Memory B cell (primary cell): ENCODE measurements at regions not wholly inside any gene's neighbourhood (a gene's known extent, or its start where the extent isn't known, plus 50 kb on each side); places are given as distances from the start of the nearest gene placed in this dataset.

Source experiments
- ATAC-seq: fragments of 150-1000 bp; cut with Tn5 transposase; 2 replicates; pipeline ENCODE4 v1.10.0; 2021; ENCODE audit warnings: low read depth, mild to moderate bottlenecking, moderate library complexity
- DNase-seq, 2 donors: peaks; one replicate each; pipeline ENCODE4 v3.0.0; 2022; ENCODE audit warnings: low spot score in 2 of 2
- H3K27ac Mint-ChIP-seq: one replicate; pipeline ENCODE4 v1.8.0; 2022; ENCODE audit warnings: mild to moderate bottlenecking, moderate library complexity, mixed read lengths
- H3K27me3 Mint-ChIP-seq: one replicate; pipeline ENCODE4 v1.8.0; 2022; ENCODE audit warnings: mixed read lengths
- H3K36me3 Mint-ChIP-seq: one replicate; pipeline ENCODE4 v1.8.0; 2022; ENCODE audit warnings: mild to moderate bottlenecking, mixed read lengths
- H3K4me1 Mint-ChIP-seq: one replicate; pipeline ENCODE4 v1.8.0; 2022; ENCODE audit warnings: mixed read lengths
- H3K4me3 Mint-ChIP-seq: one replicate; pipeline ENCODE4 v1.8.0; 2022; ENCODE audit warnings: mild to moderate bottlenecking, moderate library complexity, mixed read lengths
- H3K9me3 Mint-ChIP-seq: one replicate; pipeline ENCODE4 v1.8.0; 2022; ENCODE audit warnings: mixed read lengths

- DNase-seq, result no peak
- H3K9me3 Mint-ChIP-seq, result peaks cover 7% of the 10 kb centered on the region
- no peaks in the 10 kb centered on the region for H3K4me1 Mint-ChIP-seq
- no peak overlapping the region for H3K27ac Mint-ChIP-seq
- no peak overlapping the region for H3K4me3 Mint-ChIP-seq
- H3K36me3 Mint-ChIP-seq, result no peaks in the 10 kb centered on the region
- H3K27me3 Mint-ChIP-seq, result peaks cover 2% of the 10 kb centered on the region
- ATAC-seq, result no peak
Measured at GRCh38 chr20:21653628-21654027, 51.8 kb upstream of the PAX1 start.

DNA sequence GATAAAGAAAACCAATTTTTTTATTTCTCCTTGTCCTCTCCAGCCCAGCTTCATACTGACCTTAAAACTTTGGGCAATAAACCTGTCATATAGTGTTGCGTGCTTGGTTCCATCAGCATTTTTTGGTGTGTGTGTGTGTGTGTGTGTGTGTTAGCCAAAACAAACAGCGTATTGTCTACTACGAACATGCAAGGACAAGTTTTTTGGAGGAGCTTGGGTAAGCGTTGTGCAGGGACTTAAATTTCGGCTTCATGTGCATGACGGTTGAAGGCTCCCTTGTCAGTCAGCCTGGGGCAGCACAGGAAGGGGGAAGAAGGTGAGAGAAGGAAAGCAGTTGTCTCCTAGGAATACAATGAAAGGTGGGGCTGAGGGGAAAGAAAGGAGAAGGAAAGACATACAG is 62.0 kb upstream of the PAX1 start:
- Mint-ChIP-seq H3K4me1 (no peaks in the 10 kb centered on the region), H3K27ac (no peak overlapping the region), H3K36me3 (no peaks in the 10 kb centered on the region), H3K4me3 (no peak overlapping the region), H3K27me3 (peaks cover 1% of the 10 kb centered on the region), H3K9me3 (peaks cover 7% of the 10 kb centered on the region)
- ATAC-seq (no peak), DNase-seq (no peak)

DNA sequence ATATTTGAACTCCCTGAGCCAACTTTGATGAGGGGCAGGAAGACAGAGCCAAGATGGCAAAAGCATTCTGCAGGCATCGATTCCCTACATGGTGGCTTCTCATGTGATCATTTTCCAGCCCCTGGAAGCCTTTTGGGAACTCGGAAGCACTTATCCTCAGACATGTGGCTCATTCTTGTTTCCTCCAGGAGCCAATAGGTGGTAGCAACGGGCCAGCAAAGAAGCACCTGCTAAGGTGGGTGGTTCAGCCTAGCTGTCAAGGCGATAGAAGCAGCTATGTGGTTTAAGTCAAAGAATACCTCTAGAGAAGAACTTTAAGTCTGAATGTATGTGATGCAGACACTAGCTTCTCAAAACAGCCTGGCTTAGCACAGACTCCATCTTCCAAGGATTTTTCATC is 64.9 kb upstream of the PAX1 start:
- Mint-ChIP-seq H3K27ac (no peak overlapping the region), H3K4me3 (no peak overlapping the region), H3K36me3 (no peaks in the 10 kb centered on the region), H3K9me3 (peaks cover 13% of the 10 kb centered on the region), H3K4me1 (no peaks in the 10 kb centered on the region), H3K27me3 (peaks cover 1% of the 10 kb centered on the region)
- DNase-seq (no peak), ATAC-seq (no peak)

GRCh38 chr20:21633829-21634228 is 71.6 kb upstream of the PAX1 start:
- DNase-seq, result no peak
- Mint-ChIP-seq H3K27me3 (peaks cover 4% of the 10 kb centered on the region), H3K27ac (no peak overlapping the region), H3K36me3 (no peaks in the 10 kb centered on the region), H3K4me3 (no peak overlapping the region), H3K9me3 (peaks cover 7% of the 10 kb centered on the region), H3K4me1 (no peaks in the 10 kb centered on the region)
- ATAC-seq, result no peak

DNA sequence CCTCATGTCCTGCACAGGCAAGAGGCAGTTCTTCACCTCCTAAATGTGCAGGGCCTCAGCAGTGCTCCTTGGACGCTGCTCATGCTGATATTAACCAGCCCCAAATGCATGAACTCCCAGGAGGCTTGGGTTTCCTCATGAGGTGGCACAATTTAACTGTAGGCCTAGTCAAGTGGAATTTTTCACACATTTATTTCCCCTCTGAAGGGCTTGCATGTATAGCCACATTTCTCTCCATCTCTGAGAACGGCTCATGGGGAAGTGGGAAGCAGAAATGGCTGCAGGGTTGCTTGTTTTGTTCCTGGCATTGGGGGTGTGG is 72.8 kb upstream of the PAX1 start:
- Mint-ChIP-seq H3K9me3 (peaks cover 2% of the 10 kb centered on the region), H3K4me1 (no peaks in the 10 kb centered on the region), H3K36me3 (no peaks in the 10 kb centered on the region), H3K27me3 (peaks cover 7% of the 10 kb centered on the region), H3K4me3 (no peak overlapping the region), H3K27ac (no peak overlapping the region)
- no peak for ATAC-seq
- DNase-seq, result no peak

DNA sequence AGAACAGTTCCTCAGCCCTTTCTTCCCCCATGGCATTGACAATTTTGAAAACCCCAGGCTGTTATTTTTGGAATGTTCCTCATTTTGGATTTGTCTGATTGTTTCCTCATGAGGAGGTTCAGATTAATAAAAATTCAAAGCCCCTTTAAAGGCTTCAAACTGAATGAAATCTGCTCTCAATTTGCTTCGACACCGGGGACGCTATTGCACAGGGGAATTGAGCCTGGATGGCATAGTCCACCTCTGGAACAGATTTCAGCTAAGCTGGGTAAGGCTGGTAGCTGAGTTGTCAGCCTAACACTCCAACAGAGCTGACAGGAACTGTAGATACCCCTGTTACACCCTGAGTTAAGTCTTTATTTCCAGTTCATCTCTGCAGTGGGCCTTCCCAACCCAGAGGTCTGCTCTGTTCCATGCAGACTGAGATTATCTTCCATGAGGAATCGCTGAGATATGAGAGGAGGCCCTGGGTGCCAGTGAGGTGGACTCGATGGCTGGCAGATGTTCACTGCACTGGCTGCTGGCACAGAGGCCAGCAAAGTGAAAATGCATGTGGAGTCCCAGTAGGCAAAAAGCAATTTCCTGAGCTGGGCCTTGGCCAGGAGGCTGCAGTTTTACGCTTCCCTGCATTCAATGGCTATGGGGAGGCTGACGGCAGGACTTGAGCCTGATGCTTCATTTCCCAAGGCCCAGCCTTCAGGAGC is 73.3 kb upstream of the PAX1 start:
- H3K27ac Mint-ChIP-seq, result no peak overlapping the region
- no peak for DNase-seq
- ATAC-seq, result no peak
- no peaks in the 10 kb centered on the region for H3K36me3 Mint-ChIP-seq
- H3K4me3 Mint-ChIP-seq, result no peak overlapping the region
- peaks cover 7% of the 10 kb centered on the region for H3K27me3 Mint-ChIP-seq
- no peaks in the 10 kb centered on the region for H3K4me1 Mint-ChIP-seq
- H3K9me3 Mint-ChIP-seq, result peaks cover 2% of the 10 kb centered on the region

DNA sequence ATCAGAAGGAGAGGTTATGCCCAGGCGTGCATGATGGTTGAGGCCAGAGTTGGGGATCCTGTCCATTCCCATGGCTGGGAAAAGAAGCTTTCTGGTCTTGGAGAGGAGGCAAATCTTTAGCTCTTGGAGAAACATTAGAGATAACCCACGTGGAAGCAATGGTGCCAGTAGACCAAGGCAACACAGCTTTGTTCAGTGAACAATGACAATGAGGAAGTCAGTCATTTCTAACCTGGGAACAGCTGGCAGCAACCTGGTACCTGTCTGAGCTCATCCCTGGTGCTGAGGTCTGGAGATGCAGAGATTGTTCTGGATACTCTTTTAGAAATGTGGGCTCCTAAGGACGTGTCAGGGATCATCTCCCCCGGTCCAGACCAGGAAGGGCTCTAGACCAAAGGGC is 76.7 kb upstream of the PAX1 start:
- no peak overlapping the region for H3K4me3 Mint-ChIP-seq
- DNase-seq, result no peak
- H3K36me3 Mint-ChIP-seq, result no peaks in the 10 kb centered on the region
- peaks cover 8% of the 10 kb centered on the region for H3K27me3 Mint-ChIP-seq
- ATAC-seq, result no peak
- H3K4me1 Mint-ChIP-seq, result no peaks in the 10 kb centered on the region
- no peaks in the 10 kb centered on the region for H3K9me3 Mint-ChIP-seq
- H3K27ac Mint-ChIP-seq, result no peak overlapping the region

DNA sequence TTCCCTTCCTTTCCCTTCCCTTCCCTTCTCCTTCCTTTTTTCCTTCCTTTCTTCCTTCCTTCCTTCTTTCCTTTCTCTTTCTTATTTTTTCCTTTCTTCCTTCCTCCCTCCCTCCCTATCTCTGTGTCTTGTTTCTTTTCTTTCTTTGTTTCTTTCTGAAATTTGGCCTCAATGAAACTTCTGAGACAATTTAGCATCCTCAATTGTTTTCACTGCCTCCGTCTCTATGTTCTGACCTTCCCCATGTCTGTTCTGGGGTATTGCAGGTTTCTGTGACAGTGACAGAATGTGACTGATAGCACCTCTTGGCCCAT is 81.7 kb upstream of the PAX1 start:
- H3K4me1 Mint-ChIP-seq, result no peaks in the 10 kb centered on the region
- H3K27ac Mint-ChIP-seq, result no peak overlapping the region
- ATAC-seq (no peak), DNase-seq (no peak)
- H3K27me3 Mint-ChIP-seq, result peaks cover 4% of the 10 kb centered on the region
- H3K36me3 Mint-ChIP-seq, result no peaks in the 10 kb centered on the region
- H3K9me3 Mint-ChIP-seq, result peaks cover 1% of the 10 kb centered on the region
- H3K4me3 Mint-ChIP-seq, result no peak overlapping the region

DNA sequence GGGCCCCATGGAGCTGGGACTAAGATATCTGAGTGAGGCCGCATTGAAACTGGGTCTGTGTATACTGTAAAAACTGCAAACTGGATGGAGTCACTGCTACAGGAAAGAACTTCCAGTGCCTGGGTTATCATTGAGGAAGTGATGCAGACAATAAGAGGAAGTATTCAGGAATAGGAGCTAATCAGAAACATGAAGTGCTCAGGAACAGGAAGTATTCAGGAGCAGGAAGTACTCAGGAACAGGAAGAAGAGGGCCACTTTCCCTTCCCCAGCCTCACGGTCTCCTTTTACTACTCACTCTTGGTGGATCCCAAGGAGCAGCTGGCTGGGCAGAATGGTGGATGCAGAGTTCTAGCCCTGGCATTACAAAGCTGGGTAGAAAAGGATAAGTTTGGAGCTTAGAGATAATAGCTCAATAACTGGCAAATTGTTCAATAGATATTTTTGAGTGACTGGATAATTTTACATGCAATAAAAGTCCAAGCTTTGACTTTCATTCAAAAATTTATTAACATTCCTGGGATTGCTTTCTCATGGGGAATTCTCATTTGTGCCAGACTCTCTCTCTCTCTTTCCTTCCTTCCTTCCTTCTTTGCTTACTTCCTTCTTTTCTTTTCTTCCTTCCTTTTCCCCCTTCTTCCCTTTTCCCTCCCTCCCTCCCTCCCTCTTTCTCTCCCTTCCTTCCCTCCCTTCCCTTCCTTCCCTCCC is 82.2 kb upstream of the PAX1 start:
- Mint-ChIP-seq H3K9me3 (peaks cover 1% of the 10 kb centered on the region), H3K36me3 (no peaks in the 10 kb centered on the region), H3K27me3 (peaks cover 2% of the 10 kb centered on the region), H3K27ac (no peak overlapping the region), H3K4me1 (no peaks in the 10 kb centered on the region), H3K4me3 (no peak overlapping the region)
- ATAC-seq (no peak), DNase-seq (no peak)

DNA sequence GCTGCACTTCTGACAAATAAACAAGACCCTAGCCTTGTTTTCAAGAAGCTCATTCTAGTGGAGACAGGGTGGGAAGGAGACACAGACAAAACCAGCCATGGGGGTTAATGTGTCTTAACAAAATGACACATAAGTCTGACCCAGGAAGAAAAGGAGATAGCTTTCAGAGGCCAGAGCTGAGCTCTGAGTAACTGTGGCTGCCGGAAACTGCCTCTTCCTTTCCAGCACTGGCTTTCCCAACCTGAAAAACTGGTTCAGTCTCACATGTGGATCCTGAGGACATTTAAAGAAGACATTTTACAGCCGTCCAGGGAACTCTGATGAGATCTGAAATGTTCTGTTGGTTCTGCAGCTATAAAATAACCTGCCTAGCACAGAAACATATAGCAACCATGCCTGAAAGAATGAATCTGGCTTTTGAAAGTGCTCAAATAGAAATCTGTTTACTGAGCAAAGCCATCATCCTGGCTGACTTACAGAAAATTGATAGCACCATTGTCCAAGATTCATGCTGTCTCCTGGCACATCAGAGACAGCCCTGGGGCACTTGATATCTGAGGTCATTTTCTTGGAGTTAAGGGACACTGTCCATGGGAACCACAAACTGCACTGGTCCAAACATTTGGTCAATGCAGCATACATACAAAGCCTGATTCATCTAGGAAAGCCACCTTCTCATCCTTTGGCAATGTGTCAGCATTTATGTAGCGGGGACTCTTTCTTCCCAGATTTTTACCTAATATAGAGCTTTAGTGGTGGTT is 83.2 kb upstream of the PAX1 start:
- no peak for DNase-seq
- Mint-ChIP-seq H3K27ac (no peak overlapping the region), H3K27me3 (peaks cover 2% of the 10 kb centered on the region), H3K4me3 (no peak overlapping the region), H3K36me3 (no peaks in the 10 kb centered on the region), H3K9me3 (peaks cover 1% of the 10 kb centered on the region), H3K4me1 (no peaks in the 10 kb centered on the region)
- ATAC-seq, result no peak

DNA sequence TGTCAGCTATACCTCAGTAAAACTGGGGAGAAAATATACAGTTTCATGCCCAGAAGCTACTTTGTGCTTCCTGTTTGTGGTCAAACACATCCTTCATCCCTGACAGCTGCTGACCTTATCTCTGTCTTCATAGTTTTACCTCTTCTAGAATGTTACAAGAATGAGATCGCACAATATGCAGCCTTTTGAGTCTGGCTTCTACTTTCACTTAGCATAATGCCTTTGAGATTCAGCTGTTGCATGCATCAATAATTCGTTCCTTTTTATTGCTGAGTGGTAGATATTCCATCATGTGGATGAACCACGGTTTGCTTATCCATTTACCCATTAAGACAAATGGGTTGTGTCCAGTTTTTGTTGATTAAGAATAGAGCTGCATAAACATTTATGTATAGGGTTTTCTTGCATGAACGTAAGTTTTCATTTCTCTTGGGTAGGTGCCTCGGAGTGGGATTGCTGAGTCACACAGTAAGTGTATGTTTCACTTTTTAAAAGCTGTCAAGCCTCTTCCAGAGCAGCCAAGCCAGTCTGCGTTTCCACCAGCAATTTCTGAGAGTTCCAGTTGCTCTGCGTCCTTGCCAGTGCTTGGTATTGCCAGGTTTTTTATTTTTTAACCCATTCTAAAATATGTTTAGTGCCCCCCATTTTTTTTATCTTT is 86.6 kb upstream of the PAX1 start:
- no peak overlapping the region for H3K27ac Mint-ChIP-seq
- no peaks in the 10 kb centered on the region for H3K27me3 Mint-ChIP-seq
- no peaks in the 10 kb centered on the region for H3K4me1 Mint-ChIP-seq
- H3K4me3 Mint-ChIP-seq, result no peak overlapping the region
- ATAC-seq (no peak), DNase-seq (no peak)
- H3K9me3 Mint-ChIP-seq, result peaks cover 1% of the 10 kb centered on the region
- H3K36me3 Mint-ChIP-seq, result no peaks in the 10 kb centered on the region

- Mint-ChIP-seq H3K9me3 (peaks cover 2% of the 10 kb centered on the region), H3K27ac (no peak overlapping the region), H3K36me3 (no peaks in the 10 kb centered on the region), H3K4me1 (no peaks in the 10 kb centered on the region), H3K27me3 (peaks cover 5% of the 10 kb centered on the region), H3K4me3 (no peak overlapping the region)
- no peak for ATAC-seq
- DNase-seq, result no peak
Measured at GRCh38 chr20:21615617-21616080, 89.8 kb upstream of the PAX1 start.

DNA sequence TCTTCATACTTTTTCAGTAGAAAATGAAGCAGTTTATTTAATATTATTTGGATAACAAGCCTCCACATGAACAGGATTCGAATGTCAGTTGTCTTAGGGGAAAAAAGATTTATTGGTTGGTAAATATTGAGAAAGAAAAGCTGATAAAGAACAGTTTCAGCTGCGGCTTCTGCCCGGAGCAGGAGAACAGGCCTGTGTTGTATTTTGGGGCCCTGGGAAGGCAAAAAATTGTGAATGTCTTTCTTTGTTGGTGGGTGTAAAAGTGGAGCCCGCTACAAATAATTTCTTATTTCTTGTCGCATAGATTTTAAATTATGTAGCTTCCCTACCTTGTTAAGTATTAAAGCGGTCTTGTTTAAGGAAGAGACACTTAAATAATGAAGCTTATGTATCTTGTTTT is 90.5 kb upstream of the PAX1 start:
- Mint-ChIP-seq H3K4me3 (no peak overlapping the region), H3K36me3 (no peaks in the 10 kb centered on the region), H3K9me3 (peaks cover 2% of the 10 kb centered on the region), H3K4me1 (no peaks in the 10 kb centered on the region), H3K27ac (no peak overlapping the region), H3K27me3 (peaks cover 5% of the 10 kb centered on the region)
- ATAC-seq (no peak), DNase-seq (no peak)

- Mint-ChIP-seq H3K4me1 (no peaks in the 10 kb centered on the region), H3K27ac (no peak overlapping the region), H3K9me3 (peaks cover 2% of the 10 kb centered on the region), H3K36me3 (no peaks in the 10 kb centered on the region), H3K4me3 (no peak overlapping the region), H3K27me3 (peaks cover 11% of the 10 kb centered on the region)
- DNase-seq (no peak), ATAC-seq (no peak)
Measured at GRCh38 chr20:21613512-21613911, 92.0 kb upstream of the PAX1 start.
